ENCODE measurements at regions not wholly inside any gene's neighbourhood (a gene's known extent, or its start where the extent isn't known, plus 50 kb on each side); places are given as distances from the start of the nearest gene placed in this dataset.
"Not testable (repeated sequence)": the region's sequence is repeated elsewhere in the genome, so short reads cannot be mapped to it uniquely, and the experiment has no call there.

DNA sequence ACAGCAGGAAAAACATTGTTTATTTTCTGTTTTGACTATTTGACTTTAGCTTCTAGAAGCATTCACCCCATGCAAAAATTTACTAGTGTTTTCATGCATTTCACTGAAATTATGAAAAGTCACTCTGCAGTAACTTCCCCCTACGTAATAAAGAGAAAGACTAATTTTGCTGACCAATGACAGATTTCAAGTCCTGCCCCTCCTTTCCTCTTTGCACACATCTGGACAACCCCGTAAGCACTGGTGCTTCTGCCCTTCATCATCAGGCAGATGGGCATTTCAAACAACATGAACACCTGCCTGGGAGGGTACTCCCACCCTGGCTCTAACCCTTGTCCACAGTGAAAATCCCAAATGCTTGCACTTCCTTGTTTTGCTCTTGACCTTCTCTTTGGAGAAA lies 815.0 kb upstream of the ID2 start:
- no peaks in the 10 kb centered on the region for H3F3A ChIP-seq (ENCODE audit: low read depth)
- H2AFZ ChIP-seq (replicated peaks): no peak overlapping the region
- no peak for DNase-seq (ENCODE audit: low spot score)
- TF ChIP-seq CTCF (IDR thresholded peaks at IDR 0.05) (no peak), EZH2phosphoT487 (IDR thresholded peaks at IDR 0.05) (no peak), EZH2 (IDR thresholded peaks at IDR 0.05) (no peak)
- H3K27me3 Mint-ChIP-seq (ENCODE audit: insufficient read depth, low read depth): peaks cover 4% of the 10 kb centered on the region
- H3K4me1 Mint-ChIP-seq: no peaks in the 10 kb centered on the region
- no peaks in the 10 kb centered on the region for H3K9me3 ChIP-seq (ENCODE audit: low read depth)
- H3K79me2 ChIP-seq (ENCODE audit: low read depth): no peaks in the 10 kb centered on the region
- H3K4me1 ChIP-seq: no peaks in the 10 kb centered on the region
- no peak overlapping the region for H3K4me3 ChIP-seq
- H4K20me1 ChIP-seq (ENCODE audit: low read depth): no peaks in the 10 kb centered on the region
- no peaks in the 10 kb centered on the region for H3K27me3 ChIP-seq
- no peaks in the 10 kb centered on the region for H3K9me3 Mint-ChIP-seq
- no peak overlapping the region for H3K4me3 Mint-ChIP-seq
- H3K4me2 ChIP-seq: no peak overlapping the region
- H3K36me3 ChIP-seq: no peaks in the 10 kb centered on the region
- H3K27ac Mint-ChIP-seq: no peak overlapping the region
- H3K9ac ChIP-seq: no peak overlapping the region
- no peak overlapping the region for H3K27ac ChIP-seq
- no peaks in the 10 kb centered on the region for H3K36me3 Mint-ChIP-seq

GRCh38 chr2:7867867-7868266 lies 814.0 kb upstream of the ID2 start:
- H3K27me3 ChIP-seq: no peaks in the 10 kb centered on the region
- no peak overlapping the region for H3K27ac Mint-ChIP-seq
- no peaks in the 10 kb centered on the region for H3F3A ChIP-seq (ENCODE audit: low read depth)
- no peak overlapping the region for H2AFZ ChIP-seq (replicated peaks)
- H3K4me1 Mint-ChIP-seq: no peaks in the 10 kb centered on the region
- TF ChIP-seq EZH2 (IDR thresholded peaks at IDR 0.05): no peak
- no peak for TF ChIP-seq CTCF (IDR thresholded peaks at IDR 0.05)
- TF ChIP-seq EZH2phosphoT487 (IDR thresholded peaks at IDR 0.05): no peak
- no peak overlapping the region for H3K4me2 ChIP-seq
- peaks cover 4% of the 10 kb centered on the region for H3K27me3 Mint-ChIP-seq (ENCODE audit: insufficient read depth, low read depth)
- no peaks in the 10 kb centered on the region for H4K20me1 ChIP-seq (ENCODE audit: low read depth)
- no peaks in the 10 kb centered on the region for H3K9me3 ChIP-seq (ENCODE audit: low read depth)
- H3K9ac ChIP-seq: no peak overlapping the region
- no peaks in the 10 kb centered on the region for H3K9me3 Mint-ChIP-seq
- H3K36me3 Mint-ChIP-seq: no peaks in the 10 kb centered on the region
- DNase-seq (ENCODE audit: low spot score): no peak
- no peak overlapping the region for H3K4me3 Mint-ChIP-seq
- no peaks in the 10 kb centered on the region for H3K79me2 ChIP-seq (ENCODE audit: low read depth)
- H3K36me3 ChIP-seq: no peaks in the 10 kb centered on the region
- no peak overlapping the region for H3K4me3 ChIP-seq
- H3K27ac ChIP-seq: no peak overlapping the region
- H3K4me1 ChIP-seq: no peaks in the 10 kb centered on the region

GRCh38 chr2:7868836-7869235 lies 813.0 kb upstream of the ID2 start:
- Mint-ChIP-seq H3K4me1 (no peaks in the 10 kb centered on the region), H3K36me3 (no peaks in the 10 kb centered on the region), H3K27me3 (ENCODE audit: insufficient read depth, low read depth) (peaks cover 2% of the 10 kb centered on the region), H3K27ac (no peak overlapping the region), H3K9me3 (no peaks in the 10 kb centered on the region), H3K4me3 (no peak overlapping the region)
- no peaks in the 10 kb centered on the region for H3K36me3 ChIP-seq
- H3F3A ChIP-seq (ENCODE audit: low read depth): no peaks in the 10 kb centered on the region
- H3K9ac ChIP-seq: no peak overlapping the region
- H3K4me2 ChIP-seq: no peak overlapping the region
- no peak overlapping the region for H2AFZ ChIP-seq (replicated peaks)
- no peak overlapping the region for H3K4me3 ChIP-seq
- H3K27me3 ChIP-seq: no peaks in the 10 kb centered on the region
- no peaks in the 10 kb centered on the region for H3K9me3 ChIP-seq (ENCODE audit: low read depth)
- H4K20me1 ChIP-seq (ENCODE audit: low read depth): no peaks in the 10 kb centered on the region
- H3K4me1 ChIP-seq: no peaks in the 10 kb centered on the region
- H3K27ac ChIP-seq: no peak overlapping the region
- no peaks in the 10 kb centered on the region for H3K79me2 ChIP-seq (ENCODE audit: low read depth)
- TF ChIP-seq EZH2phosphoT487 (IDR thresholded peaks at IDR 0.05) (no peak), EZH2 (IDR thresholded peaks at IDR 0.05) (no peak), CTCF (IDR thresholded peaks at IDR 0.05) (no peak)
- no peak for DNase-seq (ENCODE audit: low spot score)

GRCh38 chr2:7876445-7876844 lies 805.4 kb upstream of the ID2 start:
- not testable (repeated sequence) for H4K20me1 ChIP-seq (ENCODE audit: low read depth); H3K79me2 ChIP-seq (ENCODE audit: low read depth); H3F3A ChIP-seq (ENCODE audit: low read depth); H3K9me3 ChIP-seq (ENCODE audit: low read depth); H3K9ac ChIP-seq; DNase-seq (ENCODE audit: low spot score); H3K4me2 ChIP-seq; H3K36me3 ChIP-seq; H3K4me3 ChIP-seq; H2AFZ ChIP-seq (replicated peaks); H3K27ac Mint-ChIP-seq; H3K4me3 Mint-ChIP-seq; H3K27me3 Mint-ChIP-seq (ENCODE audit: insufficient read depth, low read depth); H3K9me3 Mint-ChIP-seq; H3K27ac ChIP-seq; H3K36me3 Mint-ChIP-seq
- peaks cover 42% of the 10 kb centered on the region for H3K27me3 ChIP-seq
- H3K4me1 Mint-ChIP-seq: peaks cover 26% of the 10 kb centered on the region
- peaks cover 20% of the 10 kb centered on the region for H3K4me1 ChIP-seq

DNA sequence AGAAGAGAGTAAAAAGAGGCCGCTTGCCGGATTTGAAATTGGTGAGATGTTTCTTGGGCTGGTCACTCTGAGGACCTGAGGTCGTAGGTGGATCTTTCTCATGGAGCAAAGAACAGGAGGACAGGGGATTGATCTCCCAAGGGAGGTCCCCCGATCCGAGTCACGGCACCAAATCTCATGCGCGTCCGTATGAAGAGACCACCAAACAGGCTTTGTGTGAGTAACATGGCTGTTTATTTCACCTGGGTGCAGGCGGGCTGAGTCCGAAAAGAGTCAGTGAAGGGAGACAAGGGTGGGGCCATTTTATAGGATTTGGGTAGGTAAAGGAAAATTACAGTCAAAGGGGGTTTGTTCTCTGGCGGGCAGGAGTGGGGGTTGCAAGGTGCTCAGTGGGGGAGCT lies 803.6 kb upstream of the ID2 start:
- not testable (repeated sequence) for H3K9me3 ChIP-seq (ENCODE audit: low read depth); H3K4me3 ChIP-seq; H4K20me1 ChIP-seq (ENCODE audit: low read depth); H3K9ac ChIP-seq; H3K79me2 ChIP-seq (ENCODE audit: low read depth); H2AFZ ChIP-seq (replicated peaks); H3K27me3 Mint-ChIP-seq (ENCODE audit: insufficient read depth, low read depth); H3K27ac Mint-ChIP-seq; H3K36me3 Mint-ChIP-seq; H3K9me3 Mint-ChIP-seq; H3K4me2 ChIP-seq; H3K36me3 ChIP-seq; H3K4me3 Mint-ChIP-seq; DNase-seq (ENCODE audit: low spot score); H3F3A ChIP-seq (ENCODE audit: low read depth); H3K27ac ChIP-seq
- H3K27me3 ChIP-seq: peaks cover 42% of the 10 kb centered on the region
- H3K4me1 ChIP-seq: peaks cover 20% of the 10 kb centered on the region
- H3K4me1 Mint-ChIP-seq: peaks cover 32% of the 10 kb centered on the region
